H54 (cell line): ENCODE measurements at regions not wholly inside any gene's neighbourhood (a gene's known extent, or its start where the extent isn't known, plus 50 kb on each side); places are given as distances from the start of the nearest gene placed in this dataset.
"Not testable (repeated sequence)": the region's sequence is repeated elsewhere in the genome, so short reads cannot be mapped to it uniquely, and the experiment has no call there.

Source experiments
- DNase-seq: peaks from one replicate; pipeline ENCODE4 v3.0.0; 2011; ENCODE audit warnings: low spot score, mixed read lengths; ENCODE audit not compliant: insufficient read length
- FAIRE-seq: peaks from 3 replicates; lab custom pipeline; 2011; peaks lifted over from hg19 to GRCh38; lab: Jason Lieb, UNC
- POLR2A ChIP-seq: IDR thresholded peaks from 2 replicates; pipeline ENCODE4 v1.6.1; 2011; ENCODE audit warnings: low read depth, mild to moderate bottlenecking, low read length

DNA sequence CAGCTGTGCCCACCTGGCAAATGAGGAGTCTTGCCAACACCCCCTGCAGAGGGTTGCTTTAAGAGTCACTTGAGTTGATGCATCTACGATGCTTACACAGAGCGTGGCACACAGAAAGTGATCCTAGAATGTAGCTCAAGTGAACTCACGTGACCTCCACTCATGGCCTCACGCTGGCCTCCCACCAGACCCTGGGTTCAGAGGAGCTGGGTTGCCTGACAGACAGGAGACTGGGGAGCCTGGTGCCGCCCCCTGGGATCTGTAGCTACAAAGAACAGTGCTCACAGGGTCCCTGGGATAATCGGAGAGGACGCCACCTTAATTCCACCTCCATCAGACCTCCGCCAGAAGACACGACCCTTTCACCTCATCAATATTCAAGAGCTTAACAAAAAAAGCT, 81.4 kb upstream of the CASZ1 start:
- DNase-seq = no peak
- no peak for FAIRE-seq
- no peak for TF ChIP-seq POLR2A

DNA sequence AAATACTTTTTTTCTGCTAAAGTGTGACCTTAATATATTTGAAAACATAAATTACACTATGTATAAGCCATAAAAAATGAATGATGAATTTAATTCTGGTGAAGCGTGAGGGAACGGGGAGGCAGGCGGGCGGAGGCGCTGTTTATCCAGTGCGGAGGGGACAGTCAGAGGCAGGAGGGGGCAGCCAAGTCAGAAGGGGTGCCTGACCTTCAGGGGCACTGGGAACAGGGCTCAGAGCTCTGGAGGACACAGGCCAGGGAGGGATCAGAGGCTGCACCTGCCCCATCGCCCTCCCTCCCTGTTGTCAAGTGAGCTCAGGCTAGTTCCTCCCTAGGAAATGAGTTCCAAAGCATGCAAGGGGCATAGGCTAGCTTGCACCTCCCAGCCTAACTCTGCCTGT, 82.0 kb upstream of the CASZ1 start:
- FAIRE-seq = no peak
- DNase-seq = no peak
- TF ChIP-seq POLR2A = no peak

DNA sequence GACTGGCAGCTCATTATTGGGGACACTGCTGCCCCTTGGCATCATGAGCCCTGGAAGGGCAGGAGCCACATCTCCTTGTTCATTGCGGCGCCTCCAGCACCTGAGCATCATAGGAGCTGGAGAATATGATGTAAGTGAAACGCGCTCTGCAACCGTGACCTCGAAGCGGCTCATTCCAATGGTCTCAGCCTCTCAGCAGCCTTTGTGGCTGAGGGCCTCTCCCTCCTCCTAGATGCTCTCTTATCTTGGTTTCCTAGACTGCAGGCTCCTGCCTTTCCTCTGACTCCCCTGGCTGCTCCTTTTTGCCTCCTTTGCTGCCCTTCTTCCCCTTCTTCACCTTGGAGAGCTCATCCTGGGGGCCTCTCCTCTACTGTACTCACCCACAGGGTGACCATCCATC, 83.6 kb upstream of the CASZ1 start:
- FAIRE-seq = no peak
- DNase-seq = no peak
- TF ChIP-seq POLR2A = no peak

DNA sequence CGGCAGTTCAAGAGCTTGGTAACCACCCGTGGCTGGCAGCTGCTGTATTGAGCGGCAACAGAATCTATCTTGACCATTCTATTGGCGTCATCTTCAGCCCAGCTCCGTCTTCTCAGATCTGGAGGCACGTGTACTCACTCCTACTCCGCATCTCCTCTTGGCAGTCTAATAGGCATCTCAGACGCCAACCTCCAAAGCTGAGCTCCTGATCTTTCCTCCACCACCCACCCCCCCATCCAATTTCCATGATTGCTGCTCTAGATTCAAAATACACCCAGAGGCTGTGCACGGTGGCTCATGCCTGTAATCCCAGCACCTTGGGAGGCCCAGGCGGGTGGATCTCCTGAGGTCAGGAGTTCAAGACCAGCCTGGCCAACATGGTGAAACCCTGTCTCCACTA, 84.6 kb upstream of the CASZ1 start:
- TF ChIP-seq POLR2A = no peak
- FAIRE-seq = no peak
- no peak for DNase-seq

DNA sequence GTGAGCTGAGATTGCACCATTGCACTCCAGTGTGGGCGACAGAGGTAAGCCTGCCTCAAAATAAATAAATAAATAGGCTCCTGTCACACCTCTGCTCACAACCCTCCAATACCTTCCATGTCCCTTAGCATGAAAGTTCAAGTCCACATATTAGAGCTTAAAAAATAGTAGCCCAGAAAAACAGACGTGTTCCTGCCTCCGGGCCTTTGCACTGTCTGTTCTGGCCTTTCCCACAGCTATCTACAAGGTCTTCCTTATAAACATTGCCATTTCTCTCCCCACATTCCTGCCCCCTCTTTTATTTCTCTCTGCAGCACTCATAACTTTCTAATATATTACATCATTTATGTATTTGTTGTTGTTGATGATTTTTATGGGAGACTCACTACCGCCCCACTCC, 85.6 kb upstream of the CASZ1 start:
- TF ChIP-seq POLR2A = no peak
- FAIRE-seq = no peak
- no peak for DNase-seq

DNA sequence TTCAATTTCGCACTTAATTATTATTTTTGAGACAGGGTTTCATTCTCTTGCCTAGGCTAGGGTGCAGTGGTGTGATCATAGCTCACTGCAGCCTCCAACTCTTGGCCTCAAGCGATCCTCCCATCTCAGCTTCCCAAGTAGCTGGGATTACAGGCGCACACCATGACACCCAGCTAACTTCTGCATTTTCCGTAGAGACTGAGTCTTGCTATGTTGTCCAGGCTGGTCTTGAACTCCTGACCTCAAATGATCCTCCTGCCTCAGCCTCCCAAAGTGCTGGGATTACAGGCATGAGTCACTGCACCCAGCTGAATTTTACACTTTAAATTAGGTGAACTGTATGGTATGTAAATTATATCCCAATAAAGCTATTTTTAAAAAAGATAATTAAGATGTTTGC, 90.6 kb upstream of the CASZ1 start:
- FAIRE-seq, DNase-seq: not testable (repeated sequence)

DNA sequence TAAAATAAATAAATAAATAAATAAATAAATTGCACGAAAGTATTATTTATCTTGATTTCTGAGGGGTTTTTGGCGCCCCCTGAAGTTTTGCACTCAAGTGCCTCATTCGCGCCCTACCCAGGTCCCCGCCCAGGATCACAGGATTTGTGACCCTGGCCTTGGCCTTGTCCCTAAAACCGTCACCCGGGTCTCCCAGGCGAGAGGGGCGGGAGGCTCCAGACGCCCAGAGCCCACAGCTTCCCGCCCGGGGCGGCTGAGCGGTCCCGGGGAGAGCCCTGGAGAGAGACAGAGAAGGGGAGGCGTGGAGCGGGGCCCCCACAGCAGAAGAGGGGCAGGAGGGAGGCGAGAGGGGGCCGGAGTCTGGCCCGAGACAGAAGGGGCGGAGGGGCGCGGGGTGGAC, 91.8 kb upstream of the CASZ1 start:
- FAIRE-seq = no peak
- DNase-seq = no peak
- TF ChIP-seq POLR2A = no peak

DNA sequence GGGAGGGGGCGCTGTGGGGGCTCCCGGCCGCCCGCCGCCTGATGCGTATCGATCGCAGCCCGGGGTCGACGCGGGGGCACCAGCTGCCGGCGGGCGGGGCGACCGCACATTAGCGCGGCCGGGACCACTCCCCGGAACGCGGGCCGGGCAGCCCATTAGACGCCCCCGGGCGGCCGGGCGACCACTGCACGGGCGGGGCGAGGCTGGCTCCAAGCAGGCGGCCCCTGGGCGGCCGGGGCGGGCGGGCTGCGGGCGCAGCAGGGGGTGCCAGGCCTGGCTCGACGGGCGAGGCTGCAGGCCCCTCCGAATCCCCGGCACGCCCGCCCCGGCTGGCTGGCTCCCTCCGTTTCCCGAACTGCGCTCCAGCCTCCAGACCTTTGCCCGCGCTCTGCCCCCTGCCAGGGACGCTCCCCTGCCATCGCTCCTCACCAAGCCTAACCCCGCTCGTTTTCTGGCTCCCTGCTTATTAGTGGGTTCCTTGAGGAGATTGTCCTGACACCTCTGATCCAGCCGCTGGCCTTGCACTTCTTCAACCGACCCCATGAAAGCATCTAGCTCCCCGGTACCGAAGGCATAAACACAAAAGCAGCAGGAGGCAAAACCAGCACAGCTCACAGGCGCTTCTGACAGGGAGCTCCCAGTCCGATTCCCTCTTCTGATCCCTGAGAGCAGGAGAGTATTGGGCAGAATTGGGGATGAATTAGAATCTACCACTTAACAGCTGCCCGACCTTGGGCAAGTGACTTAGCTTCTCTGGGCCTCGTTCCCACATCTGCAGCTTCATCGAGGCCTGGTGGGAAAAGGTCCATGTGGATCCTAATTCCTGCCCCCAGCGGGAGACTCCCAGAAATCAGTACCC, 92.6 kb upstream of the CASZ1 start:
- no peak for FAIRE-seq
- DNase-seq = no peak

DNA sequence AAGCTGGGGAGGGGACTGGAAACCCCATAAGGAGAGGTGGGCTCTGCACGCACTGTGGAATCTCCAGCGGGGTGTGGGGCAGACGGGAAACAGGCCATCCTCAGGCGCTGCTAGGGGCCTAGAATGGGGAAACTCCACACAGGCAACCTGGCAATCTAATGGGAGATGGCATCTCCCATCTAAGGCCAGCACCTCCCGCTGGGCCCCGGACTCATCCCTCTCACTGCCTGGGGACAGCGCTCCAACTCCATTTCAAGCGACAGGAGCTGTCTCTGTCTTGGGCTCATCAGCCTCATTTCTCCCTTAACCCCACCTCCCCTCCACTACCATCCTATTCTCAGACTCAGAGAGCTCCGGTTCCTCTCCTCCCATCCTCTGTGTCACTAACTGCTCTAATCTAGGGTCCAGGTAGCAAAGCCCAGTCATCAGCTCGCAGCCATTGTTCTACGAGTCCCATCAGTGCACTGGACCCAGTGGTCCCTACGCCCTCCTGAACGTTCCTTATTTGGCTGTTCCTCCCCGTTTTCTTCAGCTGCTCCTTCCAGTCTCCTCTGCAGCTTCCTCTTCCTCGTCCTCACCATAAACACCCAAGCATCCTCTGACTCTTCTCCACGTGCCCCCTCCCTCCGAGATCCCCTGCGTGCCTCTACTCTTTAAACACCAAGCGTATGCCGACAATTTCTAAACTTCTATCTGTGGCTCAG, 93.4 kb upstream of the CASZ1 start:
- TF ChIP-seq POLR2A = no peak
- FAIRE-seq (no peak), DNase-seq (no peak)

More for the DNA sequence above, 92.6 kb upstream of the CASZ1 start:
- no peak for TF ChIP-seq POLR2A

DNA sequence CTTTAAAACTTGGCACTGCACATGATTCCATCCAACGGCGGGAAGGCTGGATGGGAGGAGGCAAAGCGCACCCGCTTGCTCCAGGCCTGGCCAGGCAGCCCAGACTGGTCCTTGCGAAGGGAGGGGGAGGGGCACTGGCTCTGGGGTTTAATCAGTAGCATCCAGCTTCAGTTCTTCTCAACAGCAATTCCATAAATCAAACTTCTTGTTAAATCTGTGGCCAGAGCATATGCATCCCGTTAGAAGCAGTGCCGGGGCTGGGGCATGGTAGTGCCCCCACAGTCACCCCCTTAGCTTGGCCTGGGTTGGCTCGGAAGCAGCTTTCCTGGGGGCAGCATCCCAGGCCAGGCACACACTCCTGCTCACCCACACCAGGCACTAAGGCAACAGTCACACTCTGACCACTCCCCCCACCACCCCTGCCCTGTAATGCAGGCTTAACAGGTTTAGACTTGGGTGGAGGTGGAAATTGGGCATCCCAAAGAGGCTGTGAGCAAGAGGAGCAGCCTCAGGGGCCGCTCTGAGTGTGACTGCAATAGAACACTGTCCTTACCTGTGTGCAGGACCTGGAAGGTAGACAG, 94.1 kb upstream of the CASZ1 start:
- no peak for TF ChIP-seq POLR2A
- FAIRE-seq = no peak

DNA sequence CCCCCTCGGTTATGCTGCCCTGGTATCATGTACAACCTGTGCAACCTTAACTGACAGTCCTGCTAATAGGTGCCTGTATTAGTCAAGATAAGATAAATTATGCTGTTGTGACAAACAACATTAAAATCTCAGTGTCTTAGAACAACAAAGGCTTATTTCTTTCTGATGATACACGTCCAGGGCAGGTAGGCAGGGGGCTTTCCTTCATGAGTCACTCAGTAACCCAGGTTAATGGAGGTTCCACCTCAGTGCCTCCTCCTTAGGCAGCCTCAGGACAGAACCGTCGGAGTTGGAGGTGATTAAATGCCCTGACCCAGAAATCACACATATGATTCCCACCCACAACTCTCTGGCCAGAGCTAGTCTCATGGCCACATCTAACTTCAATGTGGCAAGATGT, 94.6 kb upstream of the CASZ1 start:
- DNase-seq = no peak
- no peak for FAIRE-seq
- TF ChIP-seq POLR2A = no peak

More for the DNA sequence above, 94.1 kb upstream of the CASZ1 start:
- no peak for DNase-seq

DNA sequence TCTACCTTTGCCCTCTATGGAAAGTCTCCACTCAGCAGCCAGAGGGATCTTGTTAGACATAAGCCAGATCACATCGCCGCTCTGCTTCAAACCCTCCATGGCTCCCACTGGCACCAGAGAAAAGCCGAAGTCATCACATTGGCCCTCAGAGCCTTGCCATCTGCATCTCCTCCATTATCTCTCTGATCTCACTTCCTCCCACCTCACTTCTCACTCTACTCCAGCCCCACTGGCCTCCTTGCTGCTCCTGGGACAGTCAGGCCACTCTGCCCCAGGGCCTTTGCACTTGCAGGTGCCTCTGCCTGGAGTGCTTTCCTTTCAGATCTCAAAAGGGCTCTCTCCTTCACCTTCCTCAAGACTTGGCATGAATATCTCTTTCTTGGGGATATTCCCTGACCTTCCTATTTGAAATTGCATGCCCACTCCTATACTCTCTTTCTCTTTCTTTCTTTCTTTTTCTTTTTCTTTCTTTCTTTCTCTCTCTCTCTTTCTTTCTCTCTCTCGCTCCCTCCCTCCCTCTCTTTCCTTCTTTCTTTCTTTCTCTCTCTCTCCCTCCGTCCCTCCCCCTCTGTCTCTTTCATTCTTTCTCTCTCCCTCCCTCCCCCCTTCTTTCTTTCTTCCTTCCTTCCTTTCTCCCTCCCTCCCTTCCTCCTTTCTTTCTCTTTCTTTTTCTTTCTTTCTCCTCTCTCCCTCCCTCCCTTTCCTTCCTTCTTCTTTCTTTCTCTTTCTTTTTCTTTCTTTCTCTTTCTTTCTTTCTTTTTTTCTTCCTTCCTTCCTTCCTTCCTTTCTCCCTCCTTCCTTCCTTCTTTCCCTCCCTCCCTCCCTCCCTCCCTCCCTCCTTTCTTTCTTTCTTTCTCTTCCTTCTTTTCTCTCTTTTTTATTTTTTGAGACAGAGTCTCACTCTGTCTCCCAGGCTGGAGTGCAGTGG, 96.0 kb upstream of the CASZ1 start:
- FAIRE-seq (no peak), DNase-seq (no peak)
- no peak for TF ChIP-seq POLR2A

DNA sequence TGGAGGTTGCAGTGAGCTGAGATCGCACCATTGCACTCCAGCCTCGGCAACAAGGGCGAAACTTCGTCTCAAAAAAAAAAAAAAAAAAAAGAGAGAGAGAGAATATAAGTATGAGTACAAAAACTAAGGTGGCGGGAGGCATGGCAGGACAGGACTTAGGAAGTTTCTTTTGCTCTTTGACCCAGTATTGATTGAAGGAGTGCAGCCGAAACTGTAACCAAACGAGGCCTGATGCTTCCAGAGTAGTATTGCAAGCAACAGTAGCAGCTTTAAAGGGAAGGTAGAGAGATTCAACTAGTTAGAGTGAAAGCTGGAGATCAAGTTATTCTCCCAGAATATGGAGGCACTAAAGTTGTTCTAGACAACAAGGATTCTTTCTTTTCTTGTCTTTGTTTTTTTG, 99.2 kb upstream of the CASZ1 start:
- no peak for FAIRE-seq
- TF ChIP-seq POLR2A = no peak
- no peak for DNase-seq
